NT2/D1 (cell line): ENCODE measurements at regions not wholly inside any gene's neighbourhood (a gene's known extent, or its start where the extent isn't known, plus 50 kb on each side); places are given as distances from the start of the nearest gene placed in this dataset.

Source experiments
- SUZ12 ChIP-seq: IDR thresholded peaks from 2 replicates; pipeline ENCODE4 v1.6.1; 2011; ENCODE audit not compliant: insufficient read length, insufficient read depth; ENCODE audit errors: extremely low read depth
- YY1 ChIP-seq: IDR thresholded peaks from 2 replicates; pipeline ENCODE4 v1.6.1; 2011; ENCODE audit not compliant: insufficient read length, insufficient read depth

GRCh38 chr2:65554765-65555591, 122.6 kb upstream of the SPRED2 start:
- TF ChIP-seq YY1, result no peak
- TF ChIP-seq SUZ12, result no peak
